Ovary (tissue), 3 donors: ENCODE measurements at regions not wholly inside any gene's neighbourhood (a gene's known extent, or its start where the extent isn't known, plus 50 kb on each side); places are given as distances from the start of the nearest gene placed in this dataset.
"Not testable (repeated sequence)": the region's sequence is repeated elsewhere in the genome, so short reads cannot be mapped to it uniquely, and the experiment has no call there.

Experiments used
- EP300 ChIP-seq: sonication (generic); formaldehyde crosslinking; IDR thresholded peaks from one replicate; pipeline ENCODE4 v1.6.1; 2017; ENCODE audit warnings: antibody characterized with exemption
- POLR2A ChIP-seq: fragments of 450-650 bp; IDR thresholded peaks from one replicate; pipeline ENCODE4 v1.6.1; 2017; ENCODE audit warnings: antibody characterized with exemption, mild to moderate bottlenecking, moderate library complexity
- TF ChIP-seq, protein P1 (sequence below), 3 donors: fragments of 450-650 bp in 2 of 3; fragments of 200-600 bp in 1 of 3; IDR thresholded peaks; one replicate each; pipeline versions ENCODE4 v1.5.1 to v1.8.0; 2016 to 2022; ENCODE audit warnings: antibody characterized with exemption in 3 of 3, mild to moderate bottlenecking in 1 of 3
- donor health status: DM: no; HTN: no; CAD: no.

DNA sequence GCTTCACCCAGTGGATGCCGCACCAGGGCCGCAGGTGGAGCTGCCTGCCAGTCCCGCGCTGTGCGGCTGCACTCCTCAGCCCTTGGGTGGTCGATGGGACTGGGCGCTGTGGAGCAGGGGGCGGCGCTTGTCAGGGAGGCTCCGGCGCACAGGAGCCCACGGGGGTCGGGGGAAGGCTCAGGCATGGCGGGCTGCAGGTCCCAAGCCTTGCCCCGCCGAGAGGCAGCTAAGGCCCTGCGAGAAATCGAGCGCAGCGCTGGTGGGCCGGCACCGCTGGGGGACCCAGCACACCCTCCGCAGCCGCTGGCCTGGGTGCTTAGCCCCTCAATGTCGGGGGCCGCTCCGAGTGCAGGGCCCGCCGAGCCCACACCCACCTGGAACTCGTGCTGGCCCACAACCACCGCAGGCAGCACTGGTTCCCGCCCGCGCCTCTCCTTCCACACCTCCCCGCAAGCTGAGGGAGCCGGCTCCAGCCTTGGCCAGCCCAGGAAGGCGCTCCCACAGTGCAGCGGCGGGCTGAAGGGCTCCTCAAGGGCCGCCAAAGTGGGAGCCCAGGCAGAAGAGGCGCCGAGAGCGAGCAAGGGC lies 725.5 kb upstream of the CA10 start:
- TF ChIP-seq, protein P1, sequence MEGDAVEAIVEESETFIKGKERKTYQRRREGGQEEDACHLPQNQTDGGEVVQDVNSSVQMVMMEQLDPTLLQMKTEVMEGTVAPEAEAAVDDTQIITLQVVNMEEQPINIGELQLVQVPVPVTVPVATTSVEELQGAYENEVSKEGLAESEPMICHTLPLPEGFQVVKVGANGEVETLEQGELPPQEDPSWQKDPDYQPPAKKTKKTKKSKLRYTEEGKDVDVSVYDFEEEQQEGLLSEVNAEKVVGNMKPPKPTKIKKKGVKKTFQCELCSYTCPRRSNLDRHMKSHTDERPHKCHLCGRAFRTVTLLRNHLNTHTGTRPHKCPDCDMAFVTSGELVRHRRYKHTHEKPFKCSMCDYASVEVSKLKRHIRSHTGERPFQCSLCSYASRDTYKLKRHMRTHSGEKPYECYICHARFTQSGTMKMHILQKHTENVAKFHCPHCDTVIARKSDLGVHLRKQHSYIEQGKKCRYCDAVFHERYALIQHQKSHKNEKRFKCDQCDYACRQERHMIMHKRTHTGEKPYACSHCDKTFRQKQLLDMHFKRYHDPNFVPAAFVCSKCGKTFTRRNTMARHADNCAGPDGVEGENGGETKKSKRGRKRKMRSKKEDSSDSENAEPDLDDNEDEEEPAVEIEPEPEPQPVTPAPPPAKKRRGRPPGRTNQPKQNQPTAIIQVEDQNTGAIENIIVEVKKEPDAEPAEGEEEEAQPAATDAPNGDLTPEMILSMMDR (IDR thresholded peaks at IDR 0.05) = not testable (repeated sequence)
- not testable (repeated sequence) for TF ChIP-seq POLR2A, EP300
